SU-DHL-6 (cell line): ENCODE measurements at regions not wholly inside any gene's neighbourhood (a gene's known extent, or its start where the extent isn't known, plus 50 kb on each side); places are given as distances from the start of the nearest gene placed in this dataset.
"Not testable (repeated sequence)": the region's sequence is repeated elsewhere in the genome, so short reads cannot be mapped to it uniquely, and the experiment has no call there.

Experiments
- CTCF ChIP-seq: fragments of 200-600 bp; sonication (generic); IDR thresholded peaks from one replicate; pipeline ENCODE4 v1.5.1; 2017; ENCODE audit warnings: antibody characterized with exemption, mild to moderate bottlenecking, low read length, moderate library complexity; ENCODE audit not compliant: insufficient read depth, poor library complexity, severe bottlenecking
- EZH2phosphoT487 ChIP-seq: fragments of 200-600 bp; sonication (generic), shearing (Covaris generic); conservative IDR thresholded peaks from 2 replicates; pipeline ENCODE4 v1.6.1; 2018; ENCODE audit warnings: mild to moderate bottlenecking, antibody characterized with exemption, low read length, moderate library complexity, mixed read lengths

GRCh38 chr20:25798174-25798993 lies 101.7 kb upstream of the ZNF337 start:
- not testable (repeated sequence) for TF ChIP-seq CTCF, EZH2phosphoT487
